ENCODE measurements at regions not wholly inside any gene's neighbourhood (a gene's known extent, or its start where the extent isn't known, plus 50 kb on each side); places are given as distances from the start of the nearest gene placed in this dataset.

GRCh38 chr6:81233990-81234389, 518.5 kb downstream of the TENT5A start:
- TF ChIP-seq POLR2AphosphoS5 (IDR thresholded peaks at IDR 0.05; ENCODE audit: low read depth, low read length) (no peak), SIN3A (IDR thresholded peaks at IDR 0.05; ENCODE audit: borderline replicate concordance, insufficient read depth, low read length) (no peak), REST (IDR thresholded peaks at IDR 0.05; ENCODE audit: insufficient read depth in 1 of 2, low read depth in 2 of 2, low read length in 2 of 2) (no peak), TAF1 (IDR thresholded peaks at IDR 0.05; ENCODE audit: borderline replicate concordance, insufficient read depth, low read length) (no peak), FOXP2 (optimal IDR thresholded peaks at IDR 0.05; ENCODE audit: borderline replicate concordance, extremely low read depth, extremely low read length, insufficient read depth) (no peak)

GRCh38 chr6:81228912-81229555, 523.4 kb downstream of the TENT5A start:
- TF ChIP-seq POLR2AphosphoS5 (IDR thresholded peaks at IDR 0.05; ENCODE audit: low read depth, low read length) (no peak), SIN3A (IDR thresholded peaks at IDR 0.05; ENCODE audit: borderline replicate concordance, insufficient read depth, low read length) (no peak), FOXP2 (optimal IDR thresholded peaks at IDR 0.05; ENCODE audit: borderline replicate concordance, extremely low read depth, extremely low read length, insufficient read depth) (no peak), REST (IDR thresholded peaks at IDR 0.05; ENCODE audit: insufficient read depth in 1 of 2, low read depth in 2 of 2, low read length in 2 of 2) (no peak), TAF1 (IDR thresholded peaks at IDR 0.05; ENCODE audit: borderline replicate concordance, insufficient read depth, low read length) (no peak)

- no peak for TF ChIP-seq FOXP2 (optimal IDR thresholded peaks at IDR 0.05; ENCODE audit: borderline replicate concordance, extremely low read depth, extremely low read length, insufficient read depth)
- no peak for TF ChIP-seq TAF1 (IDR thresholded peaks at IDR 0.05; ENCODE audit: borderline replicate concordance, insufficient read depth, low read length)
- no peak for TF ChIP-seq REST (IDR thresholded peaks at IDR 0.05; ENCODE audit: insufficient read depth in 1 of 2, low read depth in 2 of 2, low read length in 2 of 2)
- TF ChIP-seq POLR2AphosphoS5 (IDR thresholded peaks at IDR 0.05; ENCODE audit: low read depth, low read length) = no peak
- TF ChIP-seq SIN3A (IDR thresholded peaks at IDR 0.05; ENCODE audit: borderline replicate concordance, insufficient read depth, low read length) = no peak
Observed at GRCh38 chr6:81226957-81227356, 525.5 kb downstream of the TENT5A start.

- TF ChIP-seq TAF1 (IDR thresholded peaks at IDR 0.05; ENCODE audit: borderline replicate concordance, insufficient read depth, low read length) = no peak
- TF ChIP-seq POLR2AphosphoS5 (IDR thresholded peaks at IDR 0.05; ENCODE audit: low read depth, low read length) = no peak
- TF ChIP-seq FOXP2 (optimal IDR thresholded peaks at IDR 0.05; ENCODE audit: borderline replicate concordance, extremely low read depth, extremely low read length, insufficient read depth) = no peak
- no peak for TF ChIP-seq SIN3A (IDR thresholded peaks at IDR 0.05; ENCODE audit: borderline replicate concordance, insufficient read depth, low read length)
- TF ChIP-seq REST (IDR thresholded peaks at IDR 0.05; ENCODE audit: insufficient read depth in 1 of 2, low read depth in 2 of 2, low read length in 2 of 2) = no peak
Observed at GRCh38 chr6:81216668-81217067, 535.8 kb downstream of the TENT5A start.

All from PFSK-1 (cell line).